ENCODE measurements at regions not wholly inside any gene's neighbourhood (a gene's known extent, or its start where the extent isn't known, plus 50 kb on each side); places are given as distances from the start of the nearest gene placed in this dataset.

GRCh38 chr18:59788791-59789106 is 91.5 kb upstream of the CCBE1 start:
- TF ChIP-seq CTCF (IDR thresholded peaks at IDR 0.05) (no peak), PBX3 (IDR thresholded peaks at IDR 0.05) (no peak), RAD21 (IDR thresholded peaks at IDR 0.05; ENCODE audit: low read length) (no peak), IRF3 (IDR thresholded peaks at IDR 0.05; ENCODE audit: low read depth, low read length) (no peak), ELF1 (IDR thresholded peaks at IDR 0.05) (no peak), JUND (IDR thresholded peaks at IDR 0.05) (no peak), RXRA (IDR thresholded peaks at IDR 0.05; ENCODE audit: borderline replicate concordance, low read depth) (no peak), MXI1 (IDR thresholded peaks at IDR 0.05; ENCODE audit: low read depth, low read length) (no peak), POLR2AphosphoS5 (IDR thresholded peaks at IDR 0.05; ENCODE audit: low read depth, low read length) (no peak), RFX5 (IDR thresholded peaks at IDR 0.05; ENCODE audit: low read length) (no peak), EP300 (IDR thresholded peaks at IDR 0.05; ENCODE audit: borderline replicate concordance in 1 of 2, low read depth in 1 of 2, low read length in 1 of 2) (no peak), REST (IDR thresholded peaks at IDR 0.05; ENCODE audit: low read depth, low read length) (no peak), MEF2A (IDR thresholded peaks at IDR 0.05; ENCODE audit: borderline replicate concordance, low read depth) (no peak), FOXJ3 (CRISPR knock-in tag; IDR thresholded peaks at IDR 0.05) (no peak)
